NCI-H510A (cell line): ENCODE measurements at regions not wholly inside any gene's neighbourhood (a gene's known extent, or its start where the extent isn't known, plus 50 kb on each side); places are given as distances from the start of the nearest gene placed in this dataset.
"Not testable (repeated sequence)": the region's sequence is repeated elsewhere in the genome, so short reads cannot be mapped to it uniquely, and the experiment has no call there.

ENCODE experiments used
- DNase-seq: peaks from one replicate; lab custom pipeline; 2025; lab: John Stamatoyannopoulos, UW

DNA sequence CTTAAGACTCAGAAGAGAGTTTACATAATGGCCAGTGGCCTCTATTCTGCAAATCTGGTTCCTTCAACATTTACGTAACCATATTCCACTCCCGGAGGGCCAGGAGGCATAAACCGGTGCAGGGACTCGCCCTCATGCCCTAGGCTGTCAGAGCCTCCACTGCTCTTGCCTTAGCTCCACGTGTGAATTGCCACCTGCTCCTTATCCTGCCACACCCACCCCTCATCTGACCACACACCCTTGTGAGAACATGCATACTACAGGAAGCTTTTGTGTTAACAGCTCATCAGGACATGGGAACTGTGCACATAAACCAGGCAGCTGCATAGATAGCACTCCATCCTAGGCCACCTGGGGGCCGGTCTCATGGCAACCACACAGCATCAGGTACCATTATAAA is 146.7 kb upstream of the PFKP start:
- peak; percentile 45 for DNase-seq

DNA sequence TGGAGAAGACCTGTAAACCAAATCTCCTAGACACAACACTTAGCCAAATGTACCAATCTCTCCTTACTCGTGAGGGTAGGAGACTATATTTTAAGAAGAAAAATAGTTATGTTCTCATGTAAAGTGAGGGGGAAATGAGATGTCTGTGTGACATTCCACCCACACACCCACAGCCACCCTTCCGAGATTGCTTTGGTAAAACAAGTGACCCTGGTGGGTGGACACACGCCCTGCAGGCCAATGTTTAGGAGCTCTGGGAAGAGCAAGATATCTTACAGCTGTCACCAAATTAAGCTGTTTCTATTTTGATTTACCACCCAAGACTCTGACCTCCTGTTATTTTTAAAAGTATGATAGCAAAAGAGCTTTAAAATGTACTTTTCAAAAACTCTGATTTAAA is 147.2 kb upstream of the PFKP start:
- no peak for DNase-seq

DNA sequence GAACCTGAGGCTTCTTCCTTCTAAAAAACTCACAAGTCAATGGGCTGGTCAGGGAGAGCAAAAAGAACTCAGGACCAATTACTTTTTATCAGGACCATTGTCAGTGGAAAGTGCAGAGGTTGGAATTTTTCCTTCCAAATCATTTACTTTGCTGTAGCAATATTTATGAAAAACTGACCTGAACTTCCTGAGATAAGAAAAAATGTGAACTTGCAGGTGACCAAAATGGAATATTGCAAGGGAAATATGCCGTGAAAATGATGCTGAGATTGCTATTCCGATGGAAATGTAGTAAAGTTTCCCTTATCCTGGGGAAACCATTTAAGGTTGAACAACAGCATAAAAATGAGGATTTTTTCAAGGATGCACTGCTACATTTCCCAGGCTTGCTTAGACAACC is 148.3 kb upstream of the PFKP start:
- DNase-seq, result no peak

DNA sequence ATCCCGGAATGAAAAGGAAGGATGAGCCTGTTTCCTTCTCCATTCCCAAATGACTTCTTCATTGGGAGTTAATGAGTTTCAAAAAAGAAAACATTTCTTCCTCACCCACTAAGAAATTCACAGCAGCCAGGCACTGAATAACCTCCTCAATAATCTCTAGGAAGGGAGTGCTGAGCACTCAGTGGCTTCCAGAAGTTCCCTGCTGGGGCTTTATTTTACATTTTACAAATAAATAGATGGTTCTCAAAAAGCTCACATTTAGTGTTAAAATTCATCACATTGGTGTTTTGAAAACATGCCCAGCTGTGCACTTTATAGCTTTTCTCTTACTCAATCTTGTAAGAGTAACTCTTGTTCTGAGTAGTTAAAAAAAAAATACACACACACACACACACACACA is 148.9 kb upstream of the PFKP start:
- DNase-seq, result no peak

DNA sequence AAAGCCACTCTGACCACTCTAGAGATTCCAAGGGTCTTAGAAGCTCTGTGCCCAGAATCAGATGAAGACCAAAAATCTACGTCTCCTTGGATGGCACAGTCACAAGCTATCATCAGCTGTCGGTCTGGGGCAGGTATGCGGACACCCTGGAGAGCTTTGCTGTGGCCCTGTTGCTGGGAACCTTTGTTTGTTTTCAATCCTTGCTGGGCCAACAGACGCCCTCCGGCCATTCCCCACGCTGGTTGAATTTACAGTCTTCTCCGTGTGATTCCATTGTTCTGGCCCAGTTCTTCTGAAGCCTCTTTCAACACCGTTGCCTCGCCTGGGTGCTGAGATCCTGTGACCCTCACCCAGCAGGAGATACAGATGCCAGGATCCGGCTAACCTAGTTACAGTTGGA is 149.4 kb upstream of the PFKP start:
- DNase-seq, result no peak

DNA sequence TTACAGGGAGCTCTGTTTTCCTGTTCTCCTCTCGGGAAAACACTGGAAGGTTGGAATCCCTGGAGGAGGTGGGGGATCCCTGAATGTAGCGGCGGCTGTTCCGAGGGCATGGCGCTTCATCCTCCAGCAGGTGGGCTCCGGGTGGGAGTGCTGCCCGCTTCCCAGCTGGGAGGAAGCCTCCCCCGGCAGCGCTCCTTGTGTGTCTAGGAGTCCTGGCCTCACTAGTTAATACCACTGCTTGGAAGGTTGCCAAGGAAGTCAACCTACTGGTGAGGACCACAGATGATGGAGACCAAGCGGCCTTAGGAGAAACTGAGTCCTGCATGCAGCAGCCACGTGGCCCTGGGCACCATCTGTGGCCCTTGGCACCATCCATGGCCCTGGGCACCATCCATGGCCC is 151.9 kb upstream of the PFKP start:
- no peak for DNase-seq

DNA sequence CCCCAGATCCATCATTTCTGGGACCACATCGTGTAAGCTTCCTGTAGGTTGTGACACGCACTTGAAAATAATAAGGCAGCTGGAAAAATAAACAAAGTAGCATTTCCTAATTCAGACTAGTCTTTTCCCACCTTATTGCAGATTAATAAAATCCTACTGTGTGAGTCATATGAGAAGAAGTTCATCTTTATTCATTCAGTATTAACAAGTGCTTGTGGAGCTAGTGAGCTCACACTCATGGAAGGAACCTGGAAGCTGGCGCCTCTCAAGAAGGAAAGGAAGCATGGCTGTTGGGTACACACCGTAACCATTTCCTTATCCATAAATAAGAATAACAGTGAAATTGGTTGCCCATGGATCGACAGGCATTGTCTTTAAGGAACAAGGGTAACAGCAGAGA is 152.6 kb upstream of the PFKP start:
- DNase-seq, result no peak

DNA sequence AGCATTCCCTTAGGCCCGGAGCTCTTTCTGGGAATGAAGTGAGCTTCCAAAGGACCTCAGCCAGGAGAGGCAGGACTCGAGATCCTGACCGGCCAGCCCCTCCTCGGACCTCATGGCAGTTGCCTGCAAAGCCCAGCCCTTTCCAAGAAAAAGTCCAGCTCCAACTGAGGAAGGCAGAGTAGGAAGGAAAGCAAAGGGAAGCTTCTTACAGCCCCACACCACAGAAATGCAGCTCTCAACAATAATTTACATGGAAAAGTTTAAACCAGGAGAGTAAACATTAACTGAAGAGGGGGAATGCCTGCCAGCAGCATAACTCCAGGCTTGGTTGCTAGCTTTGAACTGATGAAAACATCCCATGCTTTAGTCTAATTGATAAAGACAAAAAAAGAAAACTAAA is 153.9 kb upstream of the PFKP start:
- no peak for DNase-seq

DNA sequence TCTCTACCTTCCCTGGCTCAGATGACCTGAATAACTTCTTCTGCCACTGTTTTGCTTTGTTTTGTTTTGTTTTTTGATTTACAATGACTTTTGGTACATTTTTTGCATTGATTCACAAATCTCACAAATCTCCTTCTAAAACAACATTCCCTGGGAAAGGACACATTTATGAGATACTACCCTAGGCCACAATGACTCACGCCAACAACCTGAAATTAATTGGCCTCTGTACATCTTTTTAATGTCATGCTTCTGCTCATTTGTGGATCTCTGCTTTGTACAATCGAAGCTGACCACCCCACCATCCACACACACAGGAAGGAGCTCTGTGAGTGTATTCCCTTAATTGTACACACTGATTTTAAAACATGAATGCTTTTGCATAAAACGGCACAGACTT is 156.7 kb upstream of the PFKP start:
- DNase-seq, result no peak

DNA sequence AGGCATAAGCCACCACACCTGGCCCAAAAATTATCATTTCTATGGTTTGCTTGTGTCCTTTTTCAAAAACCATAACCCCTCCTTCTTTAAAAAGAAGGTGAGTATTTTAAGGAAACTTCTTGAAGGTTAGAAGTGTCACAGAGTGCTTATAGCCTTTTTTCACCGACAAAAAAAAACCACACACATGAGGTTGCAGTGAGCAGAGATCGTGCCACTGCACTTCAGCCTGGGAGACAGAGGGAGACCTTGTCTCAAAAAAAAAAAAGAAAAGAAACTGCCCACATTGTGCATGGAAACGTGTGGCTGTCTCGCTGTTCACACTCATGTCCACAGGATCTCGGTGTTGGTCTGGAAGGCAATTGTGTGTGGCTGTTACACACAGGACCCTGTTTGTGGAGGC is 157.4 kb upstream of the PFKP start:
- DNase-seq, result no peak

DNA sequence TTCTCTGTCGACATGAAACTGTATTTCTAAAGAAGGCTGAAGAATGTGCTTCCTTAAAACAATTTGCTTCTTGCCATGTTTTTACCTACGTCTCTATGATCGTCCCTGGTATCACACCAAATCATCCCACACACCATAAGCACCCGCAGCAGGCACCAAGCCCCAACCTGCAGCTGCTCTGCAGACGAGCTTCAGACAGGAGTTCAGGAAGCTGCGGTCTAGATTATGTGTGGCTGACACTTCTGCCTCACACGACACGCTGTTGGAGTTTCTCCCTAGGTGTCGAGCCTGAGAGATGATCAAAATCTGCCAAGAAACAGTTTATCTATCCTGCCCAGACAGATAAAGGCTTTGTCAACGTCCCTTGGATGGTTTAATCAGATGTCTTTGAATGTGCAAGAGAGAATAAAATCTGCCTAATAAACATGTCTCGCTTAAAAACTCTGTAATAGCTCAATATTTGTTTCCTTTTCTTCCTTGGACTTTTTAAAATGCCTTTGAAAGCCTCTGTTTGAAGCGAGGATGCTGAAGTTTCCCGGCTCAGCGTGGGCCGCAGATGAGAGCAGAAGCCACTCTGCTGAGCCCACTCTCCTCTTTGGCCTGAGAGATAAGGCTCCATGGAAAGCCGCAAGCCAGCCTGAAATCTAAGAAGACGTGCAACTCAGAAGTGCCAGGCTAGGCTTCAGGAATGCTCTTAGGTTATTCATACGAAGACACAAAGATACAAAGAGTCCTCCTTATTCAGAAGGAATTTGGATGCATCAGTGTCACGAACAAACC is 158.3 kb upstream of the PFKP start:
- DNase-seq, result no peak

DNA sequence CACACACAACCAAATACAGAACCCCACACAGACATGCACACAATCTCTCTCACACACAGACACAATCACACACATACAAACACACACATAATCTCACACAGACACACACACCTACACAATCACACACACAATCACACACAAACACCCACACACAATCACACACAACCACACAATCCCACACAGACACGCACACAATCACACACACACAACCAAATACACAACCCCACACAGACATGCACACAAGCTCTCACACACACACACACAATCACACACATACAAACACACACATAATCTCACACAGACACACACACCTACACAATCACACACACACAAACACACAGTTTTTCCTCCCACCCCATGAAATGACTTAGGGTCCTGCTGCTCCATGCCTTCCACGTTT is 160.4 kb upstream of the PFKP start:
- no peak for DNase-seq

DNA sequence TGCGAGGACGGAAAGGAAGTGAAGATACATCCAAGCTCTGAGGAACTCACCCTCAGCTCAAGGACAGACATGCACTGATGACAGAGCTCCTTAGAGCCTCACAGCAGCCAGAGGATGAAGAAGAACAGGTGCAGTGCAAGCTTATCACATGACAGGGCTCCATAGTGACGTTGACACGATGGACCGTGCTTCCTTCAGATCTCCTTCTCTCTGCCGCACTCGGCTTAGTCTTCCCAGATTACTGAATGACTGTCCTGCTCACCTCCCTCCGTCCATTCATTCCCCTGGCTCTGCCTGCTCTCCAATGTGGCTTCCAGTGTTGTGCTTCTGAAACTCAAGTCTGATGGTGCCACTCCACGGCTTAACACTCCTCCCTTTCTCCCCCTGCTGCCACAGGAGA is 161.5 kb upstream of the PFKP start:
- no peak for DNase-seq

DNA sequence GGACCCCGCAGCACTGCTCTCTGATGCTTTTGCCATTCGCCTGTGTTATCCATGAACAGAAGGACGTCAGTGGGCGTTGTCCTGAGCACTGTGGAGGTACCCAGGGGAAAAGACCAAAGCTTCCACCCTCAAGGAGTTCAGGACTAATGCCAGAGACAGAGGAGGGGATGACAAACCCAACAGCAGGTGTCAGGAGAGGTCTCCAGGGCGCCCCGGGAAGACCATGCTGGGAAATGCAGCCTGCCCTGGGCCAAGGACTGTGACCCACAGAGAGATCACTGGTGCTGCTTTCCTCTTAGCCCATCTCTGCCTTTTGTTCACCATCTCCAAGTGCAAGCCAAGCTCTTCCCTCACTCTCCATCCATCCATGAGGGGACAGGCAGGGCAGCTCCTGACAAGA is 166.8 kb upstream of the PFKP start:
- no peak for DNase-seq

DNA sequence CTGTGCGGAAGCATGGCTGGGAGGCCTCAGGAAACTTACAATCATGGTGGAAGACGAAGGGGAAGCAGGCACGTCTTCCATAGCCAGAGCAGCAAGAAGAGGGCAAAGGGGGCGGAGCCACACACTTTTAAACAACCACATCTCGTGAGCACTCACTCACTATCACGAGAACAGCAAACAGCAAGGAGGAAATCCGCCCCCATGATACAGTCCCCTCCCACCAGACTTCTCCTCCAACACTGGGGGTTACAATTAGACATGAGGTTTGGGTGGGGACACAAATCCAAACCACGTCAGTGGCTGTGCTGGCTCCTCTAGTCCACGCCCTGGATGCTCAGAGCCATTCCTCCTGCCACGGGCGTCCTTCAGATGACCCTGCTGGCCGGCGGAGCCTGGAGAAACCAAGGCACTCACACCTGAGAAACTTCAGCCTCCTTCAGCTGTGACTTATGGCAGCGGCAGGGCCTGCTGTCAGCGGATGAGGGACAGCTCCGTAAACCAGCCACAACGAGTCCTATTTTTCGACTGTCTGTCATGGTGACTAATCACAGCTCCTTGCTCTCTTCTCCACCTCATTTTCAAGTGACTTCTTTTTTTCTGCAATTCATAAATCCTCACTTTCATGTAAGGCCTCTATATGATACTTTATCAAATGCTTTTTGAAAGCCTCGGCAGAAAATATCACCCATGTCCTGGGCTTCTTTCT is 167.9 kb upstream of the PFKP start:
- DNase-seq, result no peak

DNA sequence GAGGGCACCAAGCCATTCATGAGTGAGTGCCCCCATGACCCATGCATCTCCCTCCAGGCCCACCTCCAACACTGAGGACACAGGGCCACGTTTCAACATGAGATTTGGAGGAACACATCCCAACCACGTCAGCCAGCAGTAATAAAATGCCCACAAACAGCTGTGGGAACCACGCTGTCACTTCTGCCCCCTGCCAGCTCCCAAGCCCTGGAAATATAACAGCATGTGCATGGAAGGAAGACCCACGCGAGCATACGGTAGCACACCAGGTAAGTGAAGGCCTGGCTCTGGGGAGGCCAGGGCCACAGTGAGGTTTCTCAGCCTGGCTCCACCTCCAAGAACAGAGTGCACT is 168.9 kb upstream of the PFKP start:
- DNase-seq, result no peak

DNA sequence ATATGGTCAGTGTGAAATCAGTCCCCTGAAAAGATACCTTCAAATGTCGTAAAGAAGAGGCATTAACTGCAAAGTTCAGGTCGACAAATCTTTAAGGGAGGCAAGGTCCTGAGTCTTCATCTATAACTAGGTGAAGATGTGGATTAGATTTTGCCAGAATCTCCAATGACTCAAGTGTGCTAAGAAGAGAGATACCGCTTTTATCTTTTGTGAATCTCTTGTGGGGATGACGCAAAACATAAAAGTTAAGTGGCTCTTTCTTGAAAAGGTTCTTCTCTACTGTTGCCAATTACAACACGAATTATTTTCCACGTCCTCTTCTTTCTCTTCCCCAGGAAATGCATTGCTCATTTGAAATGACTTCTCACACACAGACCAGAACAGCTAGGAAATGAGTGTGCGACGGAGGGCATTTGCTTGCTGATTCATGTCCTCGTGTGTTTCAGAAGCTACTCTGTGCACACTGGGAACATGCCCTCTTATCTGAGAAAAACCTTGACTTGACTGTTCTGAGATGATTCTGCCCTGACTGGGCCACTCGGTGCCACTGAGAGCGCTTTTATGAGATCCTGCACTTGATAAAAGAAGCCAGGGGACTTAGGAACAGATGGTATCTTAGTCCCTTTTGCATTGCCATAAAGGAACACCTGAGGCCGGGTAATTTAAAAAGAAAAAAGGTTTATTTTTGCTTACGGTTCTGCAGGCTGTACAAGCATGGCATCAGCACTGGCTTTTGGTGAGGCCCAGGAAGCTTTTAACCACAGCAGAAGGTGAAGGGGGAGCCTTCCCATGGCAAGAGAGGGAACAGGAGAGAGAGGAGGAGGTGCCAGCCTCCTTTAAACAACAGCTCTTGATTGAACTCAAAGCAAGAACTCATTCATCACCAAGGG is 169.5 kb upstream of the PFKP start:
- DNase-seq, result no peak

DNA sequence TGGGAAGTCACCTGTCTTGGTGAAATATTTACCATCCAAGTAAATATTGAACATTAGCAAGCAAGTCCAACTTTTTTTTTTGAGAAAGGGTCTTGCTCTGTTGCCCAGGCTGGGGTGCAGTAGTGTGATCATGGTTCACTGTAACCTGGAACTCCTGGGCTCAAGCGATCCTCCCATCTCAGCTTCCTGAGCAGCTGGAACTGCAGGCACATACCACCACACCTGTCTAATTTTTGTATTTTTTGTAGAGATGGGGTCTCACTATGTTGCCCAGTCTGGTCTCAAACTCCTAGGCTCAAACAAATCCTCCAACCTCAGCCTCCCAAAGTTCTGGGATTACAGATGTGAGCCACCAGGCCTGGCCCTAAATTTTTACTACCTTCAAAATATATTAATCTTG is 171.0 kb upstream of the PFKP start:
- not testable (repeated sequence) for DNase-seq

DNA sequence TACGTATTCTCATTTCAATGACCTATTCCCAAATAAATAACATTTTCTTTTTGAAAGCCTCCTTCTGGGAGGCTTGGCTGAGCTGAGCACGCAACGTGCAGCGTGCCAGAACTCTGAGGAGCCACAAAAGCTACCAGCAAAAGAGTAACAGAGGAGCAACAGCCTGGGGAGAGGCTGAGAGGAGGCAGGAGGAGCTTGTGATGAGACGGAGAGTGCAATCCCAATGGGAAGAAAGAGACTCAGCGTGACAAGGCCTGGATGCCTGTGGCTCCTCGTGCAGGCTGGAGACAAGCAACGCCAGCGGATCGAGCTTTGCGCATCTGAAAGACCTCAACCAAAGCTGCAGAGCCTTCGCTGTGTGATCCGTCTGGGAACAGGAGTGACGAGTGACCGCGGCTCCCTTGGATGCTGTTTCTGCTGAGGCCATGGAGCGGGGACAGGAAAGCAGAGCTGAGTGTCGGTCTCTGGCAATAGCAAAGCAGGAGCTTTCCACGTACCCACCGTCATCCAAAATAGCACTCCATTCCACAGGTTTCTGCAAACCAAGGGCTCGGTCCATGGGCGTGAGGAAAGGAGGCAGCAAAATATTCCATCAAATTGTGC is 171.7 kb upstream of the PFKP start:
- no peak for DNase-seq

DNA sequence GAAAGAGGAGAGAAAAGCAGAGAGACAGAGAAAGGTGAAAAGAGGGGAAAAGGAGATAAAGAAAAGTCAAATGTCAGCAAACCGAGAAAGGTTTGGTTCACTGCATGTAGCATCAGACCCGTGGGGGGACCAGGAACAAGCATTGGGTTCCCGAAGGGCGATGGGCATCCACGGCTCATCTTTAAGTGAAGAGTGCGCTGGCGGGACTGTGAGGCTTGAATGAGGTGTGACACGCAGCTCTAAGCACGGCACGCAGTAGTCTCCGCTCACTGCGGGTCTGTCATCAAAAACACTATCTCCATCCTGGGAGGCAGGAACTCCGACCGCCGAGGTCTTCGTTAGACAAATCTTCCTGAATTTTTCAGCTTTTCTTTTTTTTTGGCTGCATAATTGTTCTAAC is 173.4 kb upstream of the PFKP start:
- DNase-seq, result no peak

DNA sequence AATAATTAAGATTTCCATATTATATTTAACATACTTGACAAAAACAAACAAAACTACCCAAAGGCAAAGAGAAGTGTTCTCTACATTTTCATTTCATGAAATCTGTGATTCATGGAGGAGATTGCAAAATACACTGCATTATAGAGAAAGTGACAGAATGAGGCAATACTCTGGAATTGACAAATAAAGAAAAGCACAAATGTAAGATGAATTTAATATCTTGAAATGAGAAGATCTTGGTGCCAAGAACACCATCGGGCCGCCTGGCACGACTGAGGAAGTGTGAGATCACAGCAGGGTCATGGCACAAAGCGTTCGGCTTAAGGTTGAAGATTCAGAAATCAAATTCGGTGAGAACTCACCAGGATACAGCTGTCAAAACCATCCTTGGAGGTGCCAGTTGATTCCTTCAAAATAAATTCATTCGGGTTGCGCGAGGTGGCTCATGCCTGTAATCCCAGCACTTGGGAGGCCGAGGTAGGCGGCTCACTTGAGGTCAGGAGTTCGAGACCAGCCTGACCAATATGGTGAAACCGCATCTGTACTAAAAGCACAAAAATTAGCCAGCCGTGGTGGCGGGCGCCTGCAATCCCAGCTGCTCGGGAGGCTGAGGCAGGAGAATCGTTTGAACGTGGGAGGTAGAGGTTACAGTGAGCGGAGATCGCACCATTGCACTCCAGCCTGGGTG is 174.0 kb upstream of the PFKP start:
- DNase-seq, result no peak

DNA sequence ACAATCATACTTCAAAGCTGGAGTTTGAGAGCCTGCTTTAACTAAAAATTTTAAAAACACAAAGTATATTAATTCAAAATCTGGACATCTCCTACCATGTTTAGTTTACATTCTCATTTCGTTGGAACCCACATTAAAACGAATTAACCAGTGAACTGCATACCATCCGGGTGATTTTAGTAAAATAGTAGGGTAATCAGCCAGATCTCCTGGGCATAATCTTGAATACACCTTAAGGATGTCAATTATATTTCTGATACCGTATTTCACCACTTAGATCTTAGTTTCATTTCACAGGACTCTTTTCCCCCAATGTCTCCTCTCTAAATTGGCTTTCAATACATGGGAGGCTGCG is 175.6 kb upstream of the PFKP start:
- no peak for DNase-seq
